ENCODE measurements at regions not wholly inside any gene's neighbourhood (a gene's known extent, or its start where the extent isn't known, plus 50 kb on each side); places are given as distances from the start of the nearest gene placed in this dataset.

DNA sequence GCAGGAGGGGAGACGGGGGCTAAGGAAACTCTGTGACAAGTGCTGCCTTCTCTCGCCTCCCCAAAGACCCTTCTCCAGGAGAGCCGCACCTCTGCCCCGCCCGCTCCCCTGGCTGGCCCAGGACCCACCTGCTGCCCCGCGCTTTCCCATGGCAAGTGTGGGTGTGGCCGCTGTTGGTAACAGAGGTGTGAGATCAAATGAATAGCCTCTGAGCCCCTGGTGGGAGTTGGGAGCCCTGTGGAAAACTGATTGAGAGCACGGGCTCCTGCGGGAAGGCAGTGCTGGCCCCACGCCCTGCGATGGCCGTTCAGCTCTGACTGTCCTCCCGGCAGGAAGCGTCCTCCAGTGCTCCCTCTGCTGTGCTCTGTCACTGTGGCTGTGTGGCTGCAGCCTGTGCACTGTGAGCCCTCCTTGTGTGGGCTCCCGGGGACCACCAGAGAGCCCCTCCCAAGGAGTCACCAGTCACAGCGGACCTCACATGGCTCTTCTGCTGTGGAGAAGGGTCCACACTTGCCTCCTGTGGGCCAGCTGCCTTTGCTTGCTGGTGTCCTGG, 1275.9 kb downstream of the BRD1 start:
- RAD21 ChIA-PET (ENCODE audit: low non-redundant PET in 1 of 2, low total read pairs in 2 of 2, uncharacterized antibody in 2 of 2, unreplicated experiment in 2 of 2) = no interaction called here
- H3K27me3 ChIP-seq (ENCODE audit: insufficient read depth, low read length) = no peaks in the 10 kb centered on the region

GRCh38 chr22:48551061-48551460, 1276.6 kb downstream of the BRD1 start:
- no peak for DNase-seq (ENCODE audit: low read depth, low spot score)
- Histone ChIP-seq H3K4me3 (replicated peaks in 1 of 2; ENCODE audit: low read depth in 1 of 2, low read length in 2 of 2) (no peak overlapping the region), H3K4me1 (ENCODE audit: control insufficient read depth in 1 of 2, insufficient read depth in 2 of 2, low read length in 2 of 2) (no peaks in the 10 kb centered on the region), H2AFZ (ENCODE audit: low read depth, low read length, poor library complexity, severe bottlenecking) (no peak overlapping the region), H3K27ac (ENCODE audit: low read depth, low read length) (no peak overlapping the region), H3K36me3 (ENCODE audit: control insufficient read depth in 1 of 2, insufficient read depth in 2 of 2, low read length in 2 of 2) (no peaks in the 10 kb centered on the region), H4K20me1 (ENCODE audit: insufficient read depth) (no peaks in the 10 kb centered on the region), H3K9me3 (ENCODE audit: control insufficient read depth in 1 of 2, insufficient read depth in 1 of 2, low read depth in 1 of 2, low read length in 2 of 2) (no peaks in the 10 kb centered on the region; a peak in 1 of 4 replicates), H3K79me2 (ENCODE audit: insufficient read depth, low read length) (no peaks in the 10 kb centered on the region), H3K9me2 (ENCODE audit: insufficient read depth) (no peaks in the 10 kb centered on the region), H3K4me2 (ENCODE audit: low read length) (no peak overlapping the region), H3K27me3 (ENCODE audit: insufficient read depth, low read length) (no peaks in the 10 kb centered on the region), H3K9ac (ENCODE audit: low read length) (no peak overlapping the region)
- no peak for TF ChIP-seq REST (IDR thresholded peaks at IDR 0.05; ENCODE audit: low read depth)
- POLR2A ChIA-PET = no interaction called here
- CTCF ChIA-PET = no interaction called here
- no peak for ATAC-seq
- RAD21 ChIA-PET (ENCODE audit: low non-redundant PET in 1 of 2, low total read pairs in 2 of 2, uncharacterized antibody in 2 of 2, unreplicated experiment in 2 of 2) = interaction anchor here in 1 of 2 experiments (0.5 kb wide), 1 partner anchor 137 kb away, joined by 3 read pairs; no protein-coding TSS in a partner anchor
- no TSS peak for BruUV-seq (replicated peaks)
- intact Hi-C loops (cut with micrococcal nuclease) = no loop called here

More for the DNA sequence above, 1275.9 kb downstream of the BRD1 start:
- Histone ChIP-seq H3K9me3 (ENCODE audit: control insufficient read depth in 1 of 2, insufficient read depth in 1 of 2, low read depth in 1 of 2, low read length in 2 of 2) (no peaks in the 10 kb centered on the region; a peak in 1 of 4 replicates), H3K36me3 (ENCODE audit: control insufficient read depth in 1 of 2, insufficient read depth in 2 of 2, low read length in 2 of 2) (no peaks in the 10 kb centered on the region), H3K9ac (ENCODE audit: low read length) (no peak overlapping the region), H3K4me1 (ENCODE audit: control insufficient read depth in 1 of 2, insufficient read depth in 2 of 2, low read length in 2 of 2) (no peaks in the 10 kb centered on the region), H2AFZ (ENCODE audit: low read depth, low read length, poor library complexity, severe bottlenecking) (no peak overlapping the region), H4K20me1 (ENCODE audit: insufficient read depth) (no peaks in the 10 kb centered on the region), H3K9me2 (ENCODE audit: insufficient read depth) (no peaks in the 10 kb centered on the region), H3K4me3 (replicated peaks in 1 of 2; ENCODE audit: low read depth in 1 of 2, low read length in 2 of 2) (no peak overlapping the region), H3K79me2 (ENCODE audit: insufficient read depth, low read length) (no peaks in the 10 kb centered on the region), H3K4me2 (ENCODE audit: low read length) (no peak overlapping the region), H3K27ac (ENCODE audit: low read depth, low read length) (no peak overlapping the region)
- no peak for DNase-seq (ENCODE audit: low read depth, low spot score)
- ChIA-PET CTCF (no interaction called here), POLR2A (no interaction called here)
- no peak for ATAC-seq
- TF ChIP-seq JUND (IDR thresholded peaks at IDR 0.05) (no peak), SRF (IDR thresholded peaks at IDR 0.05; ENCODE audit: low read depth) (no peak), POLR2AphosphoS5 (IDR thresholded peaks at IDR 0.05; ENCODE audit: low read depth, low read length) (no peak), SP1 (IDR thresholded peaks at IDR 0.05; ENCODE audit: low read depth) (no peak), ELF1 (IDR thresholded peaks at IDR 0.05; ENCODE audit: borderline replicate concordance, low read depth) (no peak)
- BruUV-seq (replicated peaks) = no TSS peak
- intact Hi-C loops (cut with micrococcal nuclease) = no loop called here
